Body of pancreas (tissue), 4 donors: ENCODE measurements at regions not wholly inside any gene's neighbourhood (a gene's known extent, or its start where the extent isn't known, plus 50 kb on each side); places are given as distances from the start of the nearest gene placed in this dataset.

Experiments
- POLR2A ChIP-seq, 3 donors: fragments of 450-650 bp; IDR thresholded peaks; one replicate each; pipeline ENCODE4 v1.6.1; 2016; ENCODE audit warnings: antibody characterized with exemption in 3 of 3, mild to moderate bottlenecking in 2 of 3
- TF ChIP-seq, protein P1 (sequence below), 7 experiments: fragments of 450-650 bp in 4 of 7; fragments of 200-600 bp in 3 of 7; sonication (generic) in 3 of 7; IDR thresholded peaks; one replicate each; pipeline ENCODE4 v1.5.1; 2016 to 2019; ENCODE audit warnings: antibody characterized with exemption in 7 of 7

- TF ChIP-seq, protein P1, sequence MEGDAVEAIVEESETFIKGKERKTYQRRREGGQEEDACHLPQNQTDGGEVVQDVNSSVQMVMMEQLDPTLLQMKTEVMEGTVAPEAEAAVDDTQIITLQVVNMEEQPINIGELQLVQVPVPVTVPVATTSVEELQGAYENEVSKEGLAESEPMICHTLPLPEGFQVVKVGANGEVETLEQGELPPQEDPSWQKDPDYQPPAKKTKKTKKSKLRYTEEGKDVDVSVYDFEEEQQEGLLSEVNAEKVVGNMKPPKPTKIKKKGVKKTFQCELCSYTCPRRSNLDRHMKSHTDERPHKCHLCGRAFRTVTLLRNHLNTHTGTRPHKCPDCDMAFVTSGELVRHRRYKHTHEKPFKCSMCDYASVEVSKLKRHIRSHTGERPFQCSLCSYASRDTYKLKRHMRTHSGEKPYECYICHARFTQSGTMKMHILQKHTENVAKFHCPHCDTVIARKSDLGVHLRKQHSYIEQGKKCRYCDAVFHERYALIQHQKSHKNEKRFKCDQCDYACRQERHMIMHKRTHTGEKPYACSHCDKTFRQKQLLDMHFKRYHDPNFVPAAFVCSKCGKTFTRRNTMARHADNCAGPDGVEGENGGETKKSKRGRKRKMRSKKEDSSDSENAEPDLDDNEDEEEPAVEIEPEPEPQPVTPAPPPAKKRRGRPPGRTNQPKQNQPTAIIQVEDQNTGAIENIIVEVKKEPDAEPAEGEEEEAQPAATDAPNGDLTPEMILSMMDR (IDR thresholded peaks at IDR 0.05) = no peak
- no peak for TF ChIP-seq POLR2A (IDR thresholded peaks at IDR 0.05)
Measured at GRCh38 chr11:112615891-112616290, 345.3 kb upstream of the NCAM1 start.
